Fibroblast of lung (primary cell): ENCODE measurements at regions not wholly inside any gene's neighbourhood (a gene's known extent, or its start where the extent isn't known, plus 50 kb on each side); places are given as distances from the start of the nearest gene placed in this dataset.

Experiments
- CTCF ChIP-seq, 2 donors: IDR thresholded peaks in 1 of 2; conservative IDR thresholded peaks in 1 of 2; 1 replicate in 1 of 2; 2 replicates in 1 of 2; pipeline ENCODE4 v1.5.1; 2011 to 2012; ENCODE audit warnings: low read length in 2 of 2, control low read depth in 1 of 2, inconsistent platforms in 1 of 2, low read depth in 1 of 2, mild to moderate bottlenecking in 1 of 2
- EZH2 ChIP-seq: IDR thresholded peaks from 2 replicates; pipeline ENCODE4 v1.5.1; 2012; ENCODE audit warnings: low read length, control low read depth, mild to moderate bottlenecking; ENCODE audit errors: missing control alignments

DNA sequence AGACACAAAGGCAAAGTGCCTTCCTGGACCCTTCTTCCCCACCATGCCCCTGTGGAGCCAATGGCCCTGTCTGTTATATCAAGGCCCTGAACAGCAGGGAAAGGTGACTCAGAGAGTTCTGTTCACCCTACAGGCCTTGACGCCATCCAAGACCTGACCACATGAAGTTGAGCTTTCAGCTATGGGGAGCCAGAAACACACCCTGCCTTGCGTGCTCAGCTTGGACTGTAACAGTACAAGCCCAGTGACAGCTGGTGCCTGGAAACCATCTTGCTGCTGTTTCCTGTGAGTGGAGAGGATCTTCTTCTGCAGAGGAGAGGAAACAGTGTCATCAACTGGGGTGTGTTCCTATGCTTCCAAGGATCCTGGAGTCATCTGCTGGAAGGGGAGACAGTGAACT, 165.0 kb upstream of the IRF2BP2 start:
- TF ChIP-seq CTCF (conservative IDR thresholded peaks at IDR 0.05 in 1 of 2, IDR thresholded peaks at IDR 0.05 in 1 of 2; ENCODE audit: low read depth in 1 of 2, low read length in 2 of 2), result no peak
- TF ChIP-seq EZH2, result no peak
